ENCODE measurements at regions not wholly inside any gene's neighbourhood (a gene's known extent, or its start where the extent isn't known, plus 50 kb on each side); places are given as distances from the start of the nearest gene placed in this dataset.

DNA sequence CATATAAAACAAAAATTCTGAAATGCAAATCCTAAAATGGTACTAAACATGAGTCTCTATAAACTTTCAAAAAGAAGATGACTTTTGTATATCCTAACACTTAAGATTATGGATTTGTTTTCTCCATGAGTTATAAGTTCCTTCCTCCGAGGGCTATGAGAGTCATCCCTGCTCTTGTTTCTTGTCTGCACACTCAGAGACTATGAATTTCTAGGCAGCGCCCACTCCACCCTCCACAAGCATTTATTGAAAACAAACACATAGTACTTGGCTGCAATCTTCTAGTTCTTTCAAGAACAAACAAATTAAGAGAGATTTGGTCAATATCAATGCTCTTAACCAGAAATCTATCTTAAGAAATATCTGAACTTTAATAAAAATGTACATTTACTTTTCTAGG lies 211.7 kb downstream of the DKK1 start:
- Histone ChIP-seq H3K9ac (ENCODE audit: low read depth in 1 of 2, low read length in 2 of 2) (no peak overlapping the region), H3K36me3 (ENCODE audit: control insufficient read depth in 4 of 4, insufficient read depth in 3 of 4, low read depth in 1 of 4, low read length in 3 of 4) (no peaks in the 10 kb centered on the region), H3K9me3 (ENCODE audit: control insufficient read depth in 4 of 4, low read length in 3 of 4) (no peaks in the 10 kb centered on the region), H3K4me1 (ENCODE audit: control insufficient read depth in 4 of 4, insufficient read depth in 4 of 4, low read length in 3 of 4) (no peaks in the 10 kb centered on the region), H3K27me3 (ENCODE audit: control insufficient read depth in 4 of 4, insufficient read depth in 4 of 4, low read length in 3 of 4) (no peaks in the 10 kb centered on the region), H3K4me3 (ENCODE audit: low read depth in 1 of 3, low read length in 3 of 3) (no peak overlapping the region), H3K27ac (ENCODE audit: low read depth in 1 of 2, low read length in 2 of 2) (no peak overlapping the region)
- no peak for DNase-seq (ENCODE audit: low spot score)
- WGBS, result 70% methylated on average over 2 of the region's 2 CpGs
- TF ChIP-seq YY1 (IDR thresholded peaks at IDR 0.05) (no peak), NR2F2 (IDR thresholded peaks at IDR 0.05) (no peak), FOXA2 (IDR thresholded peaks at IDR 0.05) (no peak), EGR1 (IDR thresholded peaks at IDR 0.05; ENCODE audit: low read depth in 2 of 2) (no peak), RXRA (IDR thresholded peaks at IDR 0.05) (no peak), FOXA1 (IDR thresholded peaks at IDR 0.05) (no peak), GABPA (IDR thresholded peaks at IDR 0.05 in 1 of 2, conservative IDR thresholded peaks at IDR 0.05 in 1 of 2) (no peak), SP1 (IDR thresholded peaks at IDR 0.05) (no peak), HNF4A (conservative IDR thresholded peaks at IDR 0.05) (no peak), TAF1 (conservative IDR thresholded peaks at IDR 0.05) (no peak), RAD21 (IDR thresholded peaks at IDR 0.05) (no peak), HNF4G (IDR thresholded peaks at IDR 0.05) (no peak), JUND (IDR thresholded peaks at IDR 0.05) (no peak)
- TF ChIP-seq, protein P1, sequence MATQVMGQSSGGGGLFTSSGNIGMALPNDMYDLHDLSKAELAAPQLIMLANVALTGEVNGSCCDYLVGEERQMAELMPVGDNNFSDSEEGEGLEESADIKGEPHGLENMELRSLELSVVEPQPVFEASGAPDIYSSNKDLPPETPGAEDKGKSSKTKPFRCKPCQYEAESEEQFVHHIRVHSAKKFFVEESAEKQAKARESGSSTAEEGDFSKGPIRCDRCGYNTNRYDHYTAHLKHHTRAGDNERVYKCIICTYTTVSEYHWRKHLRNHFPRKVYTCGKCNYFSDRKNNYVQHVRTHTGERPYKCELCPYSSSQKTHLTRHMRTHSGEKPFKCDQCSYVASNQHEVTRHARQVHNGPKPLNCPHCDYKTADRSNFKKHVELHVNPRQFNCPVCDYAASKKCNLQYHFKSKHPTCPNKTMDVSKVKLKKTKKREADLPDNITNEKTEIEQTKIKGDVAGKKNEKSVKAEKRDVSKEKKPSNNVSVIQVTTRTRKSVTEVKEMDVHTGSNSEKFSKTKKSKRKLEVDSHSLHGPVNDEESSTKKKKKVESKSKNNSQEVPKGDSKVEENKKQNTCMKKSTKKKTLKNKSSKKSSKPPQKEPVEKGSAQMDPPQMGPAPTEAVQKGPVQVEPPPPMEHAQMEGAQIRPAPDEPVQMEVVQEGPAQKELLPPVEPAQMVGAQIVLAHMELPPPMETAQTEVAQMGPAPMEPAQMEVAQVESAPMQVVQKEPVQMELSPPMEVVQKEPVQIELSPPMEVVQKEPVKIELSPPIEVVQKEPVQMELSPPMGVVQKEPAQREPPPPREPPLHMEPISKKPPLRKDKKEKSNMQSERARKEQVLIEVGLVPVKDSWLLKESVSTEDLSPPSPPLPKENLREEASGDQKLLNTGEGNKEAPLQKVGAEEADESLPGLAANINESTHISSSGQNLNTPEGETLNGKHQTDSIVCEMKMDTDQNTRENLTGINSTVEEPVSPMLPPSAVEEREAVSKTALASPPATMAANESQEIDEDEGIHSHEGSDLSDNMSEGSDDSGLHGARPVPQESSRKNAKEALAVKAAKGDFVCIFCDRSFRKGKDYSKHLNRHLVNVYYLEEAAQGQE (IDR thresholded peaks at IDR 0.05), result no peak
- TF ChIP-seq, protein P2, sequence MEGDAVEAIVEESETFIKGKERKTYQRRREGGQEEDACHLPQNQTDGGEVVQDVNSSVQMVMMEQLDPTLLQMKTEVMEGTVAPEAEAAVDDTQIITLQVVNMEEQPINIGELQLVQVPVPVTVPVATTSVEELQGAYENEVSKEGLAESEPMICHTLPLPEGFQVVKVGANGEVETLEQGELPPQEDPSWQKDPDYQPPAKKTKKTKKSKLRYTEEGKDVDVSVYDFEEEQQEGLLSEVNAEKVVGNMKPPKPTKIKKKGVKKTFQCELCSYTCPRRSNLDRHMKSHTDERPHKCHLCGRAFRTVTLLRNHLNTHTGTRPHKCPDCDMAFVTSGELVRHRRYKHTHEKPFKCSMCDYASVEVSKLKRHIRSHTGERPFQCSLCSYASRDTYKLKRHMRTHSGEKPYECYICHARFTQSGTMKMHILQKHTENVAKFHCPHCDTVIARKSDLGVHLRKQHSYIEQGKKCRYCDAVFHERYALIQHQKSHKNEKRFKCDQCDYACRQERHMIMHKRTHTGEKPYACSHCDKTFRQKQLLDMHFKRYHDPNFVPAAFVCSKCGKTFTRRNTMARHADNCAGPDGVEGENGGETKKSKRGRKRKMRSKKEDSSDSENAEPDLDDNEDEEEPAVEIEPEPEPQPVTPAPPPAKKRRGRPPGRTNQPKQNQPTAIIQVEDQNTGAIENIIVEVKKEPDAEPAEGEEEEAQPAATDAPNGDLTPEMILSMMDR (IDR thresholded peaks at IDR 0.05; ENCODE audit: low read depth, low read length, missing input control), result no peak
- TF ChIP-seq, protein P3, sequence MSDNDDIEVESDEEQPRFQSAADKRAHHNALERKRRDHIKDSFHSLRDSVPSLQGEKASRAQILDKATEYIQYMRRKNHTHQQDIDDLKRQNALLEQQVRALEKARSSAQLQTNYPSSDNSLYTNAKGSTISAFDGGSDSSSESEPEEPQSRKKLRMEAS (IDR thresholded peaks at IDR 0.05), result no peak
- TF ChIP-seq, protein P4, sequence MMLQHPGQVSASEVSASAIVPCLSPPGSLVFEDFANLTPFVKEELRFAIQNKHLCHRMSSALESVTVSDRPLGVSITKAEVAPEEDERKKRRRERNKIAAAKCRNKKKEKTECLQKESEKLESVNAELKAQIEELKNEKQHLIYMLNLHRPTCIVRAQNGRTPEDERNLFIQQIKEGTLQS (IDR thresholded peaks at IDR 0.05), result no peak
- TF ChIP-seq, protein P5, sequence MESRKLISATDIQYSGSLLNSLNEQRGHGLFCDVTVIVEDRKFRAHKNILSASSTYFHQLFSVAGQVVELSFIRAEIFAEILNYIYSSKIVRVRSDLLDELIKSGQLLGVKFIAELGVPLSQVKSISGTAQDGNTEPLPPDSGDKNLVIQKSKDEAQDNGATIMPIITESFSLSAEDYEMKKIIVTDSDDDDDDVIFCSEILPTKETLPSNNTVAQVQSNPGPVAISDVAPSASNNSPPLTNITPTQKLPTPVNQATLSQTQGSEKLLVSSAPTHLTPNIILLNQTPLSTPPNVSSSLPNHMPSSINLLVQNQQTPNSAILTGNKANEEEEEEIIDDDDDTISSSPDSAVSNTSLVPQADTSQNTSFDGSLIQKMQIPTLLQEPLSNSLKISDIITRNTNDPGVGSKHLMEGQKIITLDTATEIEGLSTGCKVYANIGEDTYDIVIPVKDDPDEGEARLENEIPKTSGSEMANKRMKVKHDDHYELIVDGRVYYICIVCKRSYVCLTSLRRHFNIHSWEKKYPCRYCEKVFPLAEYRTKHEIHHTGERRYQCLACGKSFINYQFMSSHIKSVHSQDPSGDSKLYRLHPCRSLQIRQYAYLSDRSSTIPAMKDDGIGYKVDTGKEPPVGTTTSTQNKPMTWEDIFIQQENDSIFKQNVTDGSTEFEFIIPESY (IDR thresholded peaks at IDR 0.05), result no peak
